Smooth muscle cell (in vitro differentiated cells): ENCODE measurements at regions not wholly inside any gene's neighbourhood (a gene's known extent, or its start where the extent isn't known, plus 50 kb on each side); places are given as distances from the start of the nearest gene placed in this dataset.
"Not testable (repeated sequence)": the region's sequence is repeated elsewhere in the genome, so short reads cannot be mapped to it uniquely, and the experiment has no call there.

Experiments used
- DNase-seq: peaks from one replicate; lab custom pipeline; 2025; ENCODE audit not compliant: unreplicated experiment; lab: John Stamatoyannopoulos, UW
- H2AFZ ChIP-seq: fragments of 200-600 bp; sonication (generic); 2 replicates; pipeline ENCODE4 v1.6.0; 2016; ENCODE audit warnings: antibody characterized with exemption, low read depth, mild to moderate bottlenecking
- H3F3A ChIP-seq: fragments of 200-600 bp; sonication (generic); 2 replicates; pipeline ENCODE4 v1.6.0; 2017; ENCODE audit warnings: antibody characterized with exemption, low read depth
- H3K27ac ChIP-seq: fragments of 200-600 bp; sonication (generic); 2 replicates; pipeline ENCODE4 v1.5.1; 2016; ENCODE audit warnings: low read depth, mild to moderate bottlenecking
- H3K27me3 ChIP-seq: fragments of 200-600 bp; sonication (generic); 2 replicates; pipeline ENCODE4 v1.6.1; 2016; ENCODE audit warnings: low read depth, mild to moderate bottlenecking
- H3K36me3 ChIP-seq: fragments of 200-600 bp; sonication (generic); 2 replicates; pipeline ENCODE4 v1.5.1; 2016; ENCODE audit warnings: low read depth
- H3K4me1 ChIP-seq: fragments of 200-600 bp; sonication (generic); 2 replicates; pipeline ENCODE4 v1.5.1; 2016; ENCODE audit warnings: low read depth
- H3K4me2 ChIP-seq: fragments of 200-600 bp; sonication (generic); 2 replicates; pipeline ENCODE4 v1.6.0; 2016; ENCODE audit warnings: mild to moderate bottlenecking
- H3K4me3 ChIP-seq: fragments of 200-600 bp; sonication (generic); 2 replicates; pipeline ENCODE4 v1.5.1; 2016; ENCODE audit warnings: mild to moderate bottlenecking
- H3K79me2 ChIP-seq: fragments of 200-600 bp; sonication (generic); 2 replicates; pipeline ENCODE4 v1.6.0; 2016; ENCODE audit warnings: low read depth, mild to moderate bottlenecking
- H3K9ac ChIP-seq: fragments of 200-600 bp; sonication (generic); 2 replicates; pipeline ENCODE4 v1.6.0; 2016; ENCODE audit warnings: low read depth
- H3K9me3 ChIP-seq: fragments of 200-600 bp; sonication (generic); replicated peaks from 2 replicates; pipeline ENCODE4 v1.5.1; 2016; ENCODE audit warnings: low read depth
- H4K20me1 ChIP-seq: fragments of 200-600 bp; sonication (generic); 2 replicates; pipeline ENCODE4 v1.6.0; 2016; ENCODE audit warnings: low read depth
- WGBS: methylation state at CpG from one replicate; pipeline ENCODE4 v1.1.7; 2016; ENCODE audit warnings: low lambda C conversion rate; 5-methylcytosine and 5-hydroxymethylcytosine counted together
- TF ChIP-seq, protein P1 (sequence below): fragments of 200-600 bp; sonication (generic); IDR thresholded peaks from 2 replicates; pipeline ENCODE4 v1.5.1; 2017; ENCODE audit warnings: borderline replicate concordance, mild to moderate bottlenecking, antibody characterized with exemption; ENCODE audit not compliant: insufficient read depth, poor library complexity, severe bottlenecking

DNA sequence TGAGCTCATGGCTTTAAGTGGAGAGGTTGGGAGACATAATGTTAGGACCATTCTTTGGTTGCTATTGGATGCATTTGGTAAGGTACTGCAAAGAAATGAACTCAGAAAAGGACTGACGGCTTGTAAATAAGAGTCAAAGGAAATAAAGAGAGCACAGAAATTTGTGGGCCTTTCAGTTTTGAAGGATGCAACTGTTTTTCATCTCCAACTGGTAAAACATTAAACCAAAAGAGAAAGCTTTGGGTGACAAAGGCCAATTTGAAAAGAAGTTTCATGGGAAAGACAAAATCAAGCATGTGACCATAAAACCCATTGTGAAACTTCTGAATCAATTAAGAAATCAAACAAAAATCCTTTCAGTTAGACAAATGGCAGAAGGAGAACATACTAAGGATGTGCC is 77.8 kb upstream of the SPOPL start:
- Histone ChIP-seq H3K27ac (no peak overlapping the region), H3K9ac (no peak overlapping the region), H4K20me1 (no peaks in the 10 kb centered on the region), H3K9me3 (no peaks in the 10 kb centered on the region), H3K4me1 (no peaks in the 10 kb centered on the region), H3F3A (no peaks in the 10 kb centered on the region), H2AFZ (no peak overlapping the region), H3K27me3 (no peaks in the 10 kb centered on the region), H3K79me2 (no peaks in the 10 kb centered on the region), H3K4me2 (no peak overlapping the region), H3K4me3 (no peak overlapping the region), H3K36me3 (no peaks in the 10 kb centered on the region)
- TF ChIP-seq, protein P1, sequence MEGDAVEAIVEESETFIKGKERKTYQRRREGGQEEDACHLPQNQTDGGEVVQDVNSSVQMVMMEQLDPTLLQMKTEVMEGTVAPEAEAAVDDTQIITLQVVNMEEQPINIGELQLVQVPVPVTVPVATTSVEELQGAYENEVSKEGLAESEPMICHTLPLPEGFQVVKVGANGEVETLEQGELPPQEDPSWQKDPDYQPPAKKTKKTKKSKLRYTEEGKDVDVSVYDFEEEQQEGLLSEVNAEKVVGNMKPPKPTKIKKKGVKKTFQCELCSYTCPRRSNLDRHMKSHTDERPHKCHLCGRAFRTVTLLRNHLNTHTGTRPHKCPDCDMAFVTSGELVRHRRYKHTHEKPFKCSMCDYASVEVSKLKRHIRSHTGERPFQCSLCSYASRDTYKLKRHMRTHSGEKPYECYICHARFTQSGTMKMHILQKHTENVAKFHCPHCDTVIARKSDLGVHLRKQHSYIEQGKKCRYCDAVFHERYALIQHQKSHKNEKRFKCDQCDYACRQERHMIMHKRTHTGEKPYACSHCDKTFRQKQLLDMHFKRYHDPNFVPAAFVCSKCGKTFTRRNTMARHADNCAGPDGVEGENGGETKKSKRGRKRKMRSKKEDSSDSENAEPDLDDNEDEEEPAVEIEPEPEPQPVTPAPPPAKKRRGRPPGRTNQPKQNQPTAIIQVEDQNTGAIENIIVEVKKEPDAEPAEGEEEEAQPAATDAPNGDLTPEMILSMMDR: no peak
- DNase-seq: no peak
- 95% methylated on average over 1 of the region's 1 CpG for WGBS

DNA sequence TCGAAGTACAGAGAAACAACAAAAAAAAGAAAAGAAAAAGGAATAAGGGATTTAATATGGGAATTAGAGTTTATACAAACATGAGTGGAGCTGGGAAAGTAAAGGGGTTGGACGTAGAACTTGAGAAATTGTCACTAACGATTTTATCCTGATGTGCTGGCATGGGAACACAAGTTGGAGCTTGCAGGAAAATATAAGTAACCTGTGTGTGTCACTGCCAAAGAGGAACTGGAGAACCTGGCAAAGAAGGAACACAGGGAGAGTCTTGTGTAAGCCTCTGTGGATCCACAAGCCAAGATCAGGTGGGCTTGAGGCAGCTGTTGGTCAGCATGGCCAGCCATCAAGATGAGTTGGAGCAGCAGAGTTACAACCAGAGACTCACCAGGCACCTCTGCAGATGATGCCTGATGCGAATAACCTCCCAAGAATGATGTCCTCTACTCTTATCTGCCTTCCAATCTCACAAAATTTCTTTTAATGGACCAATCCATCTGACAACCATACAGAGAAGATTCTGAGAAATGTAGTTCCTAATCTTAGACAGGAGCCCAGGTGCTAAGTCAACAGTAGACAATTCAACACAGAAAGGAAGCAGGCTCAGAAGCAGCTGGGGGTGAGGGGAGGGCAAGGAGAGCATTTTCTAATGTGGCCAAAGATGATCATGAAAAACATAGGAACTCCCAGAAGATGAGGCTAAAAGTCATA is 77.0 kb upstream of the SPOPL start:
- Histone ChIP-seq H3K4me2 (no peak overlapping the region), H3K4me1 (no peaks in the 10 kb centered on the region), H3F3A (no peaks in the 10 kb centered on the region), H3K27me3 (no peaks in the 10 kb centered on the region), H3K9me3 (no peaks in the 10 kb centered on the region), H3K27ac (no peak overlapping the region), H3K4me3 (no peak overlapping the region), H4K20me1 (no peaks in the 10 kb centered on the region), H3K9ac (no peak overlapping the region), H3K79me2 (no peaks in the 10 kb centered on the region), H2AFZ (no peak overlapping the region), H3K36me3 (no peaks in the 10 kb centered on the region)
- TF ChIP-seq, protein P1: no peak
- WGBS: 89% methylated on average over 4 of the region's 4 CpGs
- DNase-seq: no peak

DNA sequence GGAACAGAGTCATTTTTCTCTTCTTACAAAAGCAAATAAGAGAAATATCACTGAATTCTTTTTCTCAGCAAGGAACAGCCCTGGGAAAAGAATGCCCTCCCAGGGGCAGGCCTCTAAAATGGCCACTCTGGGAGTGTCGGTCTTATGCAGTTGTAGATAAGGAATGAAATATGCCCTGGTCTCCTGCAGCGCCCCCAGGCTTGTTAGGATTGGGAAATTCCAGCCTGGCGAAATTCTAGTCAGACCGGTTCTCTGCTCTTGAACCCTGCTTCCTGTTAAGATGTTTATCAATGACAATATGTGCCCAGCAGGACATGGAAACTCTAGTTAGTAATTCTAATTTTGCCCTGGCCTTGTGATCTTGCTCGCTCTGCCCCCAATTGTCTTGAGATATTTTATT is 75.5 kb upstream of the SPOPL start:
- H3F3A ChIP-seq, H3K4me2 ChIP-seq, H3K9ac ChIP-seq, H3K27me3 ChIP-seq, DNase-seq, H3K79me2 ChIP-seq, H3K27ac ChIP-seq, H4K20me1 ChIP-seq, H3K36me3 ChIP-seq, H2AFZ ChIP-seq, H3K4me3 ChIP-seq, H3K4me1 ChIP-seq, H3K9me3 ChIP-seq: not testable (repeated sequence)
- WGBS: 80% methylated on average over 5 of the region's 5 CpGs

DNA sequence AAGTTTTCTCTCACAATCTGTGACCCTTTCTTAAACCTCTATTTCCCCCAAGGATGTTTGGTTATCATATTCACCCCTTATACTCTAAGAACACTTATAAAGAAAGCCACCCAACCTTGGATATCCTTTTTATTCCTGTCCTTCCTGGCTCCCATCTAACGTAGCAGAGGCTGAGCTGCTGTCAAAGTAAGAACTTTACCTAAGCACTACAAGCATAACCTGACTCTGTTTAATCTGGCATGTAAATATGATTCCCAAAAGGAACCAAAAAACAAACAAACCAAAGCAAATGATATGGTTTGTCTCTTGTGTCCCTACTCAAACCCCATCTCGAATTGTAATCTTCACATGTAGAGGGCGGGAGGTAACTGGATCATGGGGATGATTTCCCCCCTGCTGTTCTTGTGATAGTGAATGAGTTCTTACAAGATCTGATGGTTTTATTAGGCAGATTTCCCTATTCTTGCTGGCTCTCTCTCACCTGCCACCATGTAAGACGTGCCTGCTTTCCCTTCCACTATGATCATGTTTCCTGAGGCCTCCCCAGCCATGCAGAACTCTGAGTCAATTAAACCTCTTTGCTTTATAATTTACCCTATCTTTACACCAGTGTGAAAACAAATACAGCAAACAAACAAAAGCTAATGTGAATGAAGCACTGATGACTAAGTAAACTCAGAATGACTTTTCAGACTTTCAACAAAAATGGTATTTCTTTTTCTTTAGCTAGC is 72.7 kb upstream of the SPOPL start:
- Histone ChIP-seq H3K9ac (no peak overlapping the region), H3K9me3 (no peaks in the 10 kb centered on the region), H3K27ac (no peak overlapping the region), H3K79me2 (no peaks in the 10 kb centered on the region), H2AFZ (no peak overlapping the region), H3K4me3 (no peak overlapping the region), H4K20me1 (no peaks in the 10 kb centered on the region), H3K4me1 (no peaks in the 10 kb centered on the region), H3K27me3 (no peaks in the 10 kb centered on the region), H3K36me3 (no peaks in the 10 kb centered on the region), H3K4me2 (no peak overlapping the region), H3F3A (no peaks in the 10 kb centered on the region)
- TF ChIP-seq, protein P1: no peak
- DNase-seq: no peak
- 88% methylated on average over 4 of the region's 4 CpGs for WGBS
